ENCODE measurements at regions not wholly inside any gene's neighbourhood (a gene's known extent, or its start where the extent isn't known, plus 50 kb on each side); places are given as distances from the start of the nearest gene placed in this dataset.

- H3K4me1 Mint-ChIP-seq = no peaks in the 10 kb centered on the region
- ATAC-seq (replicated peaks; ENCODE audit: extremely low read depth, poor library complexity, severe bottlenecking) (no peak), DNase-seq (ENCODE audit: low spot score in 2 of 2) (no peak)
- H3K36me3 Mint-ChIP-seq (ENCODE audit: insufficient read depth) = no peaks in the 10 kb centered on the region
- peaks cover 4% of the 10 kb centered on the region for H3K27me3 Mint-ChIP-seq
- H3K4me3 Mint-ChIP-seq = no peak overlapping the region
- peaks cover 5% of the 10 kb centered on the region for H3K9me3 Mint-ChIP-seq
- no peak overlapping the region for H3K27ac Mint-ChIP-seq (ENCODE audit: low read depth)
Observed at GRCh38 chr3:72560846-72561675, 287.2 kb downstream of the SHQ1 start.

GRCh38 chr3:72559385-72559784 lies 288.9 kb downstream of the SHQ1 start:
- ATAC-seq (replicated peaks; ENCODE audit: extremely low read depth, poor library complexity, severe bottlenecking) (no peak), DNase-seq (ENCODE audit: low spot score in 2 of 2) (no peak)
- H3K9me3 Mint-ChIP-seq = peaks cover 5% of the 10 kb centered on the region
- H3K4me3 Mint-ChIP-seq = no peak overlapping the region
- peaks cover 13% of the 10 kb centered on the region for H3K27me3 Mint-ChIP-seq
- no peaks in the 10 kb centered on the region for H3K4me1 Mint-ChIP-seq
- H3K36me3 Mint-ChIP-seq (ENCODE audit: insufficient read depth) = no peaks in the 10 kb centered on the region
- no peak overlapping the region for H3K27ac Mint-ChIP-seq (ENCODE audit: low read depth)

GRCh38 chr3:72558001-72558400 lies 290.2 kb downstream of the SHQ1 start:
- Mint-ChIP-seq H3K4me3 (no peak overlapping the region), H3K9me3 (peaks cover 5% of the 10 kb centered on the region), H3K27me3 (peaks cover 13% of the 10 kb centered on the region), H3K27ac (ENCODE audit: low read depth) (no peak overlapping the region), H3K36me3 (ENCODE audit: insufficient read depth) (no peaks in the 10 kb centered on the region), H3K4me1 (no peaks in the 10 kb centered on the region)
- no peak for ATAC-seq (replicated peaks; ENCODE audit: extremely low read depth, poor library complexity, severe bottlenecking)
- DNase-seq (ENCODE audit: low spot score in 2 of 2) = no peak

- H3K4me1 Mint-ChIP-seq = no peaks in the 10 kb centered on the region
- H3K27ac Mint-ChIP-seq (ENCODE audit: low read depth) = no peak overlapping the region
- peaks cover 2% of the 10 kb centered on the region for H3K36me3 Mint-ChIP-seq (ENCODE audit: insufficient read depth)
- H3K4me3 Mint-ChIP-seq = no peak overlapping the region
- no peak for DNase-seq (ENCODE audit: low spot score in 2 of 2)
- no peaks in the 10 kb centered on the region for H3K9me3 Mint-ChIP-seq
- peaks cover 13% of the 10 kb centered on the region for H3K27me3 Mint-ChIP-seq
- ATAC-seq (replicated peaks; ENCODE audit: extremely low read depth, poor library complexity, severe bottlenecking) = no peak
Observed at GRCh38 chr3:72555714-72556113, 292.5 kb downstream of the SHQ1 start.

- ATAC-seq (replicated peaks; ENCODE audit: extremely low read depth, poor library complexity, severe bottlenecking) (no peak), DNase-seq (ENCODE audit: low spot score in 2 of 2) (no peak)
- no peak overlapping the region for H3K27ac Mint-ChIP-seq (ENCODE audit: low read depth)
- H3K4me3 Mint-ChIP-seq = no peak overlapping the region
- peaks cover 6% of the 10 kb centered on the region for H3K4me1 Mint-ChIP-seq
- no peaks in the 10 kb centered on the region for H3K9me3 Mint-ChIP-seq
- H3K36me3 Mint-ChIP-seq (ENCODE audit: insufficient read depth) = peaks cover 2% of the 10 kb centered on the region
- peaks cover 13% of the 10 kb centered on the region for H3K27me3 Mint-ChIP-seq
Observed at GRCh38 chr3:72554689-72555088, 293.6 kb downstream of the SHQ1 start.

GRCh38 chr3:72553298-72553697 lies 294.9 kb downstream of the SHQ1 start:
- Mint-ChIP-seq H3K4me1 (peaks cover 6% of the 10 kb centered on the region), H3K9me3 (no peaks in the 10 kb centered on the region), H3K4me3 (no peak overlapping the region), H3K27me3 (peaks cover 13% of the 10 kb centered on the region), H3K27ac (ENCODE audit: low read depth) (no peak overlapping the region), H3K36me3 (ENCODE audit: insufficient read depth) (peaks cover 2% of the 10 kb centered on the region)
- ATAC-seq (replicated peaks; ENCODE audit: extremely low read depth, poor library complexity, severe bottlenecking) (no peak), DNase-seq (ENCODE audit: low spot score in 2 of 2) (no peak)

GRCh38 chr3:72550582-72551262 lies 297.5 kb downstream of the SHQ1 start:
- Mint-ChIP-seq H3K4me3 (peak overlapping the region; percentile 54), H3K36me3 (ENCODE audit: insufficient read depth) (peaks cover 2% of the 10 kb centered on the region), H3K9me3 (no peaks in the 10 kb centered on the region), H3K27ac (ENCODE audit: low read depth) (no peak overlapping the region), H3K27me3 (peaks cover 5% of the 10 kb centered on the region), H3K4me1 (peaks cover 6% of the 10 kb centered on the region)
- no peak for DNase-seq (ENCODE audit: low spot score in 2 of 2)
- no peak for ATAC-seq (replicated peaks; ENCODE audit: extremely low read depth, poor library complexity, severe bottlenecking)

GRCh38 chr3:72549761-72550581 lies 298.3 kb downstream of the SHQ1 start:
- ATAC-seq (replicated peaks; ENCODE audit: extremely low read depth, poor library complexity, severe bottlenecking) (no peak), DNase-seq (ENCODE audit: low spot score in 2 of 2) (no peak)
- H3K9me3 Mint-ChIP-seq = no peaks in the 10 kb centered on the region
- peak overlapping the region; percentile 26 for H3K27ac Mint-ChIP-seq (ENCODE audit: low read depth)
- peak overlapping the region; percentile 54 for H3K4me3 Mint-ChIP-seq
- H3K4me1 Mint-ChIP-seq = peaks cover 6% of the 10 kb centered on the region
- H3K27me3 Mint-ChIP-seq = no peaks in the 10 kb centered on the region
- peaks cover 2% of the 10 kb centered on the region for H3K36me3 Mint-ChIP-seq (ENCODE audit: insufficient read depth)

GRCh38 chr3:72548981-72549380 lies 299.3 kb downstream of the SHQ1 start:
- H3K4me3 Mint-ChIP-seq = no peak overlapping the region
- peaks cover 6% of the 10 kb centered on the region for H3K4me1 Mint-ChIP-seq
- H3K36me3 Mint-ChIP-seq (ENCODE audit: insufficient read depth) = peaks cover 2% of the 10 kb centered on the region
- no peaks in the 10 kb centered on the region for H3K9me3 Mint-ChIP-seq
- H3K27ac Mint-ChIP-seq (ENCODE audit: low read depth) = peak overlapping the region; percentile 26
- H3K27me3 Mint-ChIP-seq = no peaks in the 10 kb centered on the region
- ATAC-seq (replicated peaks; ENCODE audit: extremely low read depth, poor library complexity, severe bottlenecking) = no peak
- no peak for DNase-seq (ENCODE audit: low spot score in 2 of 2)

- peaks cover 6% of the 10 kb centered on the region for H3K4me1 Mint-ChIP-seq
- H3K27me3 Mint-ChIP-seq = no peaks in the 10 kb centered on the region
- ATAC-seq (replicated peaks; ENCODE audit: extremely low read depth, poor library complexity, severe bottlenecking) (no peak), DNase-seq (ENCODE audit: low spot score in 2 of 2) (no peak)
- H3K9me3 Mint-ChIP-seq = no peaks in the 10 kb centered on the region
- H3K36me3 Mint-ChIP-seq (ENCODE audit: insufficient read depth) = peaks cover 2% of the 10 kb centered on the region
- H3K4me3 Mint-ChIP-seq = no peak overlapping the region
- H3K27ac Mint-ChIP-seq (ENCODE audit: low read depth) = no peak overlapping the region
Observed at GRCh38 chr3:72548461-72548860, 299.8 kb downstream of the SHQ1 start.

- H3K4me3 Mint-ChIP-seq = no peak overlapping the region
- H3K27me3 Mint-ChIP-seq = peaks cover 11% of the 10 kb centered on the region
- H3K36me3 Mint-ChIP-seq (ENCODE audit: insufficient read depth) = no peaks in the 10 kb centered on the region
- no peaks in the 10 kb centered on the region for H3K9me3 Mint-ChIP-seq
- no peak overlapping the region for H3K27ac Mint-ChIP-seq (ENCODE audit: low read depth)
- peaks cover 6% of the 10 kb centered on the region for H3K4me1 Mint-ChIP-seq
- DNase-seq (ENCODE audit: low spot score in 2 of 2) (no peak), ATAC-seq (replicated peaks; ENCODE audit: extremely low read depth, poor library complexity, severe bottlenecking) (no peak)
Observed at GRCh38 chr3:72547183-72547582, 301.1 kb downstream of the SHQ1 start.

GRCh38 chr3:72544239-72544638 lies 304.0 kb downstream of the SHQ1 start:
- peaks cover 11% of the 10 kb centered on the region for H3K27me3 Mint-ChIP-seq
- DNase-seq (ENCODE audit: low spot score in 2 of 2) = no peak
- H3K4me1 Mint-ChIP-seq = no peaks in the 10 kb centered on the region
- H3K4me3 Mint-ChIP-seq = no peak overlapping the region
- H3K9me3 Mint-ChIP-seq = no peaks in the 10 kb centered on the region
- H3K27ac Mint-ChIP-seq (ENCODE audit: low read depth) = no peak overlapping the region
- no peaks in the 10 kb centered on the region for H3K36me3 Mint-ChIP-seq (ENCODE audit: insufficient read depth)
- no peak for ATAC-seq (replicated peaks; ENCODE audit: extremely low read depth, poor library complexity, severe bottlenecking)

Measured in central memory CD8-positive, alpha-beta T cell (primary cell).